Panc1 (cell line): ENCODE measurements at regions not wholly inside any gene's neighbourhood (a gene's known extent, or its start where the extent isn't known, plus 50 kb on each side); places are given as distances from the start of the nearest gene placed in this dataset.

Source experiments
- CTCF ChIP-seq: fragments of 450-650 bp; IDR thresholded peaks from 2 replicates; pipeline ENCODE4 v1.5.1; 2017; ENCODE audit warnings: mild to moderate bottlenecking
- POLR2AphosphoS5 ChIP-seq: IDR thresholded peaks from 2 replicates; pipeline ENCODE4 v1.6.1; 2012; ENCODE audit warnings: mild to moderate bottlenecking, low read depth, low read length, moderate library complexity
- SIN3A ChIP-seq: IDR thresholded peaks from 2 replicates; pipeline ENCODE4 v1.6.1; 2012; ENCODE audit warnings: low read depth, mild to moderate bottlenecking, low read length, moderate library complexity, borderline replicate concordance; ENCODE audit not compliant: insufficient read depth
- TF ChIP-seq, protein P1 (sequence below), 2 experiments: IDR thresholded peaks; 2 replicates each; pipeline ENCODE4 v1.6.1; 2011 to 2012; ENCODE audit warnings: low read depth in 2 of 2, control low read depth in 1 of 2, low read length in 1 of 2, mild to moderate bottlenecking in 1 of 2, moderate library complexity in 1 of 2; ENCODE audit not compliant: insufficient read depth in 1 of 2

GRCh38 chr18:78458356-78458755 is 521.3 kb upstream of the SALL3 start:
- TF ChIP-seq CTCF, result no peak
- no peak for TF ChIP-seq SIN3A
- TF ChIP-seq, protein P1, sequence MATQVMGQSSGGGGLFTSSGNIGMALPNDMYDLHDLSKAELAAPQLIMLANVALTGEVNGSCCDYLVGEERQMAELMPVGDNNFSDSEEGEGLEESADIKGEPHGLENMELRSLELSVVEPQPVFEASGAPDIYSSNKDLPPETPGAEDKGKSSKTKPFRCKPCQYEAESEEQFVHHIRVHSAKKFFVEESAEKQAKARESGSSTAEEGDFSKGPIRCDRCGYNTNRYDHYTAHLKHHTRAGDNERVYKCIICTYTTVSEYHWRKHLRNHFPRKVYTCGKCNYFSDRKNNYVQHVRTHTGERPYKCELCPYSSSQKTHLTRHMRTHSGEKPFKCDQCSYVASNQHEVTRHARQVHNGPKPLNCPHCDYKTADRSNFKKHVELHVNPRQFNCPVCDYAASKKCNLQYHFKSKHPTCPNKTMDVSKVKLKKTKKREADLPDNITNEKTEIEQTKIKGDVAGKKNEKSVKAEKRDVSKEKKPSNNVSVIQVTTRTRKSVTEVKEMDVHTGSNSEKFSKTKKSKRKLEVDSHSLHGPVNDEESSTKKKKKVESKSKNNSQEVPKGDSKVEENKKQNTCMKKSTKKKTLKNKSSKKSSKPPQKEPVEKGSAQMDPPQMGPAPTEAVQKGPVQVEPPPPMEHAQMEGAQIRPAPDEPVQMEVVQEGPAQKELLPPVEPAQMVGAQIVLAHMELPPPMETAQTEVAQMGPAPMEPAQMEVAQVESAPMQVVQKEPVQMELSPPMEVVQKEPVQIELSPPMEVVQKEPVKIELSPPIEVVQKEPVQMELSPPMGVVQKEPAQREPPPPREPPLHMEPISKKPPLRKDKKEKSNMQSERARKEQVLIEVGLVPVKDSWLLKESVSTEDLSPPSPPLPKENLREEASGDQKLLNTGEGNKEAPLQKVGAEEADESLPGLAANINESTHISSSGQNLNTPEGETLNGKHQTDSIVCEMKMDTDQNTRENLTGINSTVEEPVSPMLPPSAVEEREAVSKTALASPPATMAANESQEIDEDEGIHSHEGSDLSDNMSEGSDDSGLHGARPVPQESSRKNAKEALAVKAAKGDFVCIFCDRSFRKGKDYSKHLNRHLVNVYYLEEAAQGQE (IDR thresholded peaks at IDR 0.05; ENCODE audit: insufficient read depth in 1 of 2, low read depth in 2 of 2, low read length in 1 of 2), result no peak
- no peak for TF ChIP-seq POLR2AphosphoS5
